ENCODE measurements at regions not wholly inside any gene's neighbourhood (a gene's known extent, or its start where the extent isn't known, plus 50 kb on each side); places are given as distances from the start of the nearest gene placed in this dataset.

DNA sequence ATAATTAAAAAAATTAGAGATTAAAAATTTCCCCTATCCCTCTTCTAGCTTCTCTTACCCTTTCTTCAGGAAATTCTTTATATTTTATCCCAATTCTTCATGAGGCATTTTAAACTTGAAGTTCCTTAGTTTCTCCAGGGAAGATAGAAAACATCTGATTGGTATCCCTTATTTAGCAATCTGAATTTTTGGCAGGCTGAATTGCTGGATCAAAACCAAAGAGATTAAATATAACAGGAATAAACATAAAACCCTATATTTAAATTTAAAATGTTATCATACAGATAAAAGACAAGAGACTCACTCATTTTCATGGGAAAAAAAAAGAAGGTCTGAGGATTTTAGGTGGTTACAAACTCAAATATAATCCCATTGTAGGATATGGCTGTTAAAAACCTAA, 204.2 kb downstream of the CHRM3 start:
- intact Hi-C loops (cut with micrococcal nuclease) = no loop called here

DNA sequence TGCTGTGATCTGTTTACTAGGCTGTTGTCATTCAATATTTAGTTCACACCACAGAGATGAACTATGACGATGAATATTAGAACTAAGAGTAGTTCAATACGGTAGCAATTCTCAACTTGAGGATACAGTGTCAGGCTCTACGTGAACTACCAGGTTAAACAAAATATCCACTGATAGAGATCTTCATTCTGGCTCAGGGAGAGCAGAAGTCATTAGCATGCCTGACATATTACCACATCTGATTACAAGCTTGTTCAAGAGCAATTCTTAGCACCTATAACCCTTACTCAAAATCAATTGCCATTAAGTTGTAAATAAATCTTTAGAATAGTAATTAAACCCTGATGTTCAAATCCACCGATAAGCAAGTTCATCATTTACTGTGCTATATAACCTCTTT, 207.2 kb downstream of the CHRM3 start:
- intact Hi-C loops (cut with micrococcal nuclease) = no loop called here

DNA sequence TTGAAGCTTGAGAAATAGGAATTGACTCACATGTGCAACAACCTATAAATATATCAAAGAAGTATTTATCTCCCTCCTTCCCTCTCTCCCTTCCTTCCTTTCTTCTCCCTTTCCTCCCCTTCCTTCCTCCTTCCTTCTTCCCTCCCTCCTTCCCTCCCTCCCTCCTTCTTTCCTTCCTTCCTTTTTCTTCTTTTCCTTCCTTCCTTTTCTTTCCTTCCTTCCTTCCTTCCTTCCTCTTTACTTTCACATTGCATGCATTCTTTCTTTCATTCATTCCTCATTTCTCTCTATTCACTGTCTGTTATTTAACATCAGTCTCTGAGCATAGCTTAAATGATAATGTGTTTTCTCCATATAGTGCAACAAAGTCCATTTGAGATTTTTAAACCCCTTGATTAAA, 214.2 kb downstream of the CHRM3 start:
- intact Hi-C loops (cut with micrococcal nuclease) = no loop called here

DNA sequence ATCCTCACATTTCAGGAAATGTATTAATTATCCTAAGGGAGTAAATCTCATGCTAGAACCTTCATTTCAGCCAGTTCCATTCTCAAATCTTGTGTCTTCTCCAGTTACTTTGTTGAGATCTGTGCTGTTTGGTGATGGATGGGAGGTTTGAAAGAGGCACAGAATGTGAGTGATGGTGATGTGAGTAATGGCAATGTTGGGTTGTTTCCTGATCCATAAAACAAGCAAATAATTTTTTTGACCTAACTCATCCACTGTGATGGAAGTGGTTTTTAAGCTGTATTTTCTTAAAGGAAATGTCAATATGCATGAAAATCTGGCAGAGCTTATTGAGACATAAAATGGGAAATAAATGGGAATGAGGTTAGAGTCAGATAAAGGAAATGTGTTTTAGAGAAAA, 214.7 kb downstream of the CHRM3 start:
- intact Hi-C loops (cut with micrococcal nuclease) = no loop called here

DNA sequence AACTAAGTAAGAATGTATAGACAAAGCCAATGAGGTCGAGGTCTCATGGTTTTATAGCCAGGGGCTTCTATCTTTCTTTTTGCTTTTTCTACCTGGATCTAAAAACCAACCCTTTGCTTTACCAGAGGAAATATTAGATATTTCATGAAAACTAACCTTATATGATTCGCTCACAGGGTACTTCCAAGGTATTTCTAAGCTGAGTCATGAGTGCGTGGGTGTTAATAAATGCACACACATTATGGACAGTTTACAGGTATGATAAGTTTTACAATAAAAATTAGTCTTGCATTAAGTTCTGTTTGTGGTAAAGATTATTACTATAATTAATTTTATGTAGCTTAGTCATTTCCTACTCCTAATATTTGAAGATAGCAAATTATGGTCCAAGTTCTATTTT, 217.2 kb downstream of the CHRM3 start:
- intact Hi-C loops (cut with micrococcal nuclease) = no loop called here

DNA sequence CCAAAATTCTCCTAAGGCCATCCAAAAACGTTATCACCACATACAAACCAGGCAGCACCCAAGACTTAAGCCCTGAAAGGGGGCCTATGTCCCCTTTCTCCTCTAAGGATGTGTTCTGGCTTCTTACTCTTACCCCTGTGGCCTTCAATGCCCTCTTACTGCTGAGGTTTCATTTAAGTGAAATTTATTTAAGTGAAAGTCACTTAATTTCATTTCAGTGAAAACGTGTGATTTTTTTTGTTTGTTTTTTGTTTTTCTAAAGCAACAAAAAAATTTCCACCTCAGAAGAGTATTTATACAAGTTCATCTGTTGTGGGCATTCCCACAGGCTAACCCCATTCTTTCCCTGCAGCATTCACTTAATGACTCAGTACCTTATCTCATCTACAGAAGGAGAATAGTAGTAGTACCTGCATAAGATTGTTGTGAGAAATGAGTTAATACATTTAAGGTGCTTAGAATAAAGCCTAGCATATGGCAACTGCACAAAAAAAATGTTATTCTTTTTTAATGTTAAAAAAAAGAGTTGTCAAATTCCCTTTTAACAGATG, 220.6 kb downstream of the CHRM3 start:
- intact Hi-C loops (cut with micrococcal nuclease) = no loop called here

DNA sequence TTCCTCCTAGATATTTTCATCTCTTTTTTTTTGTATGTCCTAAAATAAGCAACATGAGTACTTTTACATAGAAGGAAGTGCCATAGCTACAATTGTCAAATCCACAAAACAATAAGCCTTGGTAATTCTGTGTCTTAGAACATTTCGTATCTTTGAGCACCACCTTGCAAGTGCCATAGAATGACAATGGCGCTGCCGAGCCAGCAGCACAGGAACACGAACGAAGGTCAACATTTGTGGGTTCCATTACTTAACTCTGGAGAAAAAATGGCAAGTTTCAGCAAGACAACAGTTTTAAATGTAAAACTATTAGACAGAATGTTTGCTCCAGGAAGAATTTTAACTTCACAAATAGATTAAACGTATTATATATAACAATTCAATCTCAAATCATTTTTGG, 222.1 kb downstream of the CHRM3 start:
- intact Hi-C loops (cut with micrococcal nuclease) = no loop called here

DNA sequence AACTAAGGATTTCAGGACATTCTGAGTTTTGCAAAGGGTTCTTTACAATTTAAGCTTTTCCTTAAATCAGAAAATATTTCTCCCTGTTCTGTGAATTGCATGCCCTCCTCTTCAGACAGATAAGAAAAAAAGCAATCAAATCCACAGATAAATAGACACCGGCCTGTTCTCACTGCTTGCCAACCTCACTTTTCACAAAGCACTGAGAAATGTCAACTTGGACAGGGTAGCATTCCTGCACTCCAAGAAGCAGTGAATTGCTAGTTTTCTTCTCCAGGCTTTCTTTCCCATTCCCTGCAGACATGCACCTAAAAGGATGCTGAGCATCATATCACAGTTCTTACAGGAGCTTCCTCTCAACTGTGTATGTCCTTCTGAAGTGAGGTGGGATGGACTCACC, 226.0 kb downstream of the CHRM3 start:
- intact Hi-C loops (cut with micrococcal nuclease) = no loop called here

DNA sequence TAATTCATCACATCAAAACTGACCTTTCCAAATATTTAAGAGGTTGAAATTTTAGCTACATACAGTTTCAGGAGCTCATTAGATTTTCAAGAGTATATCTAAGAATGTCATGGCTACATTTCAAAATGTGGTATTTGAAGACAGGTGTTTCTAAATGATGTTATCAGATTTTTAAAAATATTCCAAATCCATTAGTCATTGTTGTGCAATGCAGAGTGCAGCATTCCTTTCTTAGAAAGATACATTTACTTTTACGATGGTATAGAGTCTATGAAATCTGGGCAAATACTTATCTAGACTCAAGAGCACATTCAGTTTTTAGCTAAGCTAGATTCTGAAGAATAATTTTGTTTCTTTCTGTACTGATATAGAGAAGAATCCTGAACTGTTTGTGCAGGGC, 230.3 kb downstream of the CHRM3 start:
- intact Hi-C loops (cut with micrococcal nuclease) = no loop called here

DNA sequence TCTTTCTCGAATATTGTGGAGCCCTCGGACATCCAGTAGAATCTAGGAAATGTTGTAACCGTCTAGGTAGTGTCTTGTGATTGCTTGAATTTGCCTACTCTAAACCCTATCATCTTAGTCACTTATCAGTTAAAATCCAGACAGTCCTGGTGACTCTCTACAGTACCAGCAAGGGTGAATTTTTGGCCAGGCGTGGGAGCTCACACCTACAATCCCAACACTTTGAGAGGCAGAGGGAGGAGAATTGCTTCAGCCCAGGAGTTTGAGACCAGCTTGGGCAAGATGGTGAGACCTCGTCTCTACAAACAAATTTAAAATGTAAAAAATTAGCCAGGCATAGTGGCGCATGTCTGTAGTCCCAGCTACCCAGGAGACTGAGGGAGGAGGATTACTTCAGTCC, 230.9 kb downstream of the CHRM3 start:
- intact Hi-C loops (cut with micrococcal nuclease) = no loop called here

DNA sequence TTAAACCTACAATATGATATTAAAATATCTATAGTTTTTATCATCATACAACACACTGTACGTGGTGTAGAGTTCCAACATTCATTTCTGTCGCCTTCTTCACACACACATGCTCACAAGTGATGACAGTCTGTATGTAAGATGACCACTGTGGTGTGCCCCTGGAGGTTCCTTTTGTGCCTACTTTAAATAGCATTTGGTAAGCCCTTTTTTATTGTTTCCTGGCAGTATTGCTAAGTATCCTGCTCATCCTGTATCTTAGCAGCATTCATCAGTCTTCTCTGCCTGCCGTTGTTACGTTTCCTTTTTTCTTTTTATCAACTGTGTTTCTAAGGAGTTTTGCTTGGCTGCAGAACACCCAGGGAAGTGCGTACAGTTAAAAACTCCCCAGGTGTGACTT, 231.4 kb downstream of the CHRM3 start:
- intact Hi-C loops (cut with micrococcal nuclease) = no loop called here

DNA sequence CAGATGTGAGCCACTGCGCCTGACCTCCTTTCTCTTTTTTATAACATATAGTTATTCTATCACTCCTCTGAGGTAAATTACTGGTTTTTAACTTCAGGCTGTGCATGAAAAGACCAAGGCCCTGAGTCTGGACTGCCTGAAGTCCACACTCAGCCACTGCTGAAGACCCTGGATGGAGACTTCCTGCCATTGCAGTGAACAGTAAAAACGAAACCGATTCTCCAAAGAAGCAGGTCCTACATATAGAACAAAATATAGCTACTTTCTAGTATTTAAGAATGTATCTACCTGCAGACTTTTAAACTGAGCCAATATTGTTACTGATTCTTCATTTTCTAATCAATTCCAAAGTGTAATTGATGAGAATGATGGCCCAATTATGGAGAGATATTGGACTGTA, 232.8 kb downstream of the CHRM3 start:
- intact Hi-C loops (cut with micrococcal nuclease) = no loop called here

DNA sequence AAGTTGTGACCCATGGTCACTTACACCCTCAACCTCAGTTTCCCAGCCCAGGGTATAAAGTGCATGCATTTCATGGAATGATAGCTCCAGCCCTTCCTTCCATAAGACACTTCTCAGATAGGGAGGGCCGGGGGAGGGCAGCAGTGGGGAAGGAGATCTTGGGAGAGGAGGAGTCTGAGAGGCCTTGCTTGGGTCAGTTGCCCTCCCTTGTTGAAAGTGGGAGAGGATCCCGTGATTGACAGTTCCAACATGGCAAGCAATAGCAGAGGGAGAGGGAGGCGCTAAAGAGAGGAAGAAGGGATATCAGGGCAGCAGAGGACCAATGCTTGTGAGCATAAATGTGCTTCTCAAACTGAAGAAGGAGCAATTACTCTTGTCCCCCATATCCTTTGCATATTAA, 244.4 kb downstream of the CHRM3 start:
- intact Hi-C loops (cut with micrococcal nuclease) = no loop called here

DNA sequence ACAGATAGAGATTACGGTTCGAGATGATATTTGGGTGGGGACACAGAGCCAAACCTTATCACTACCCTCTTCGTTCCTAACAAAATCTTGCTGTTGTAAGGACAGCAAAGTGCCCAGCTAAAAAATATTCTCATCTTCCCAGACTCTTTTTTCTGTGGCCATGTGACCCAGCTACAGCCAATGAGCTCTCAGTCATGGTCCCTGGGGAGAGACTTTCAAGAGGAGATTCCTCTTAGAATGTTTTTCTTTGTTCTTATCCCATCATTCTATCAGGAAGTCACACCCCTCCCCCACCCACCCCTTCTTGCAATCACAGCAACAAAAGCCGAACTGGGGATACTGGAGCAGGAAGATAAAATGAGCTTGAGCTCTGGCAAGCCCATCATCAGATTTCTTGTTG, 247.1 kb downstream of the CHRM3 start:
- intact Hi-C loops (cut with micrococcal nuclease) = no loop called here

DNA sequence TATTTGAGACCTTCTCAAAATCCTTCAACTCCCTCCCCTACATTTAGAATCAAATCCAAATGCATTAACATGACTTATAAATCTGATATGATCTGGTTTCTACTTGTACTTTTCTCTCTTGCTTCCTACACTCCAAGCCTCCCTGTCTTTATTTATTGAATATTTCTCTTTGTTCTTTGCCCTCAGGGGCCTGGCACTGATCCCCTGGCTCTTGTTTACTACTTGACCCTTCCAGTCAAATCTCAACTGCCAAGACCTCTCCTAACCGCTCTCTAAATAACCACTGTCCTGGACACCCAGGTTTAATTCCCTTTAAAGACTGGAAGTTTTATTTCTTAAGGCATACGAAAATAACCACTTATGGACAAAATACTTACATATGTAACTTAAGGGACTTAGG, 248.9 kb downstream of the CHRM3 start:
- intact Hi-C loops (cut with micrococcal nuclease) = no loop called here

DNA sequence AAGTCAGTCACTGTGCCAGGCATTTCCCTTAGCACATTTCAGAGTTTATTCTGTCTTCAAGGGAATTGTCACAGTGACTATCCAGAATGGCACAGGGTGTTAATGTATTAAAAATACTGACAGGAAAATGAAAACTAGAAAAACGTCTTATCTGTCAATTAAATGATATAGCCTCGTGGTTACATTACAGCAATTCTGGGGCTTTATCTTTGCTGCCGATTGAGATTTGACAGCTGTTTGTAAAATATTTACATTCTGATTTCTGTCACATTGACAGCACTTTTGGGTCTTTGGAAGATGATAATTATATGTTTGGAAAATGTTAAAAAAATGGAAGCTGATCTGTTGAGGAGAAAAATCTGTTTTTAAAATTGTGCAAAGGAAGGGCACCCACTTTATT, 250.0 kb downstream of the CHRM3 start:
- intact Hi-C loops (cut with micrococcal nuclease) = no loop called here

DNA sequence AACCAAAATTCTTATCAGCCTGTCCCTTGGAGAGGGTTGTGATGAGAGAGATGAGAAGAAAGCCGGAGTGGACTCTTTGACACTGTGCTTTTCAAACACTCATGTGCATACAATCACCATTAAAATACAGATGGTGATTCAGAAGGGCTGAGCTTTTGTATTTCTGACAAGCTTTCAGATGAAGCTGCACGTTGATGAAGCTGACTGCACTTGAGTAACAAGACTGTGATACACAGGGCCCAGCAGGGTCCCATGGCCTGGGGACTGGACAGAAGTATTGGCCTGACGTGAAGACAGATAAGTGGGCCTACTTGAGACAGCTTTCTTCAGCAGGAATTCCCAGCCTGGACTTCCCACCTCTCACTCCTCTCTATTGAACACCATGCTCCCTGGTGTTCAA, 258.2 kb downstream of the CHRM3 start:
- intact Hi-C loops (cut with micrococcal nuclease) = no loop called here

DNA sequence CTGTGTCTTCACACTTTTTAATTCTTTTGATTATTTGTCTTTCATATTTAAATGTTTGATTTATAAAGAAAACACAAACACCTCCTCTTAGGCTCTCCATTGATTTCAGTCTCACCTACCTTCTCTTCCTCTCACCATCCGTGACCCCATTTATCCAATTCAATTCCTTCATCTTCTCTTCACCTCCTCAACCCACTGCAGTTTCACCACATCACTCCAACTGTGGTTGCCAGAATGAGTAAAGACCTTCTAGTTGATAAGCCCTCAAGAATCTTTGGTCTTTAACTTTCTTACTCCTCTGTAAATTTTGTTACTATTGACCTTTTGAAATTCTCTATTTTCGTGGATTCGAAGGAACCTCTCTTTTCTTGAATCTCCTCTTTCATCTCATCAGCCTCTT, 260.7 kb downstream of the CHRM3 start:
- intact Hi-C loops (cut with micrococcal nuclease) = no loop called here

DNA sequence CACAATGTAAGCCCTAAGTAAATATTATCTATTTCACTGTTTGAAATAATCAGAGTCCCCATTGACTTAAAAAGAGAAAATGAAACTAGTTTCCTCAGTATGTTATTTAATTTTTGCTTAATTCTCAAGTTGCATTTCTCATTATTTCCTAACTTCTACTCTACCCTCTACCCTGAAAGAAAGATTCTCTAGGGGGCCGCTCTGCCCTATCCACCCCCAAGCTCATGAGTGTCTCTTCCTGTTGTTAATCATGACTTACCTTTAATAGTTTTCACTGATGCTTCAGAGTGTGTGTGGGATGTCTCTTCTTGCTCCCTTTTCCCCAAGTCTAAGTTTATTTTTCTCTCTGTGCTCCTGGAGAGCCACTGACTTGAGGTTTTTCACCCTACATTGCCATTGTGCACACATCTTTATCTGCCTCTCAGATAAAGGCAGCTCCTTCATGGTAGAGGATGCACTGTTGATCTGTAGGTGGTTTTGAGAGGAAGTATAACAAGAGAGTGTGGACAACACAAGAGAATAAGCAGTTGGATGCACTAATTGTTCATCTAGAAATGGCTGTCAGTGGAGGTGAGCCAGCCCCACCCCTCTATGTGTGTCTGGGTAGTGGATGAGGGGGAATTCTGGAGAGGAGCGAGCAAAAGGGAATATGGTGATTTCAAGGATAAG, 261.7 kb downstream of the CHRM3 start:
- intact Hi-C loops (cut with micrococcal nuclease) = no loop called here

DNA sequence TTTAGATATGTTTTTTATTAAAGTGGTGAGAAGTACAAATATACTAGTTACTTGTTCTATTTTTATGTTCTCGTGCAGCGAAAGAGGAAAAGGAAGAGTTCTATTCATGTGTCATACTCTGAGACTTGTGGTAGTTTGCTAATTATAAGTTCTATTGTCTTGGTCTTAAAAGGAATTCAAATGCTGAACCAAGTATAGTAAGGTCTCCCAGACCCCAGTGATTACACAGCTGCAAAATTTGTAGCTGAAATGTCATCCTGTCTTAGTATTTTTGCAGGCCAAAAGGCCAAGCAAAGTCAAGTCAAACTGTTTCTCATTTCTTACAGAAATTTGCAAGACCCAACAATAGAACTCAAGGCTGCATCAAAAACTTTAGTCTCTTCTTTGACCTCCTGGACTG, 268.7 kb downstream of the CHRM3 start:
- intact Hi-C loops (cut with micrococcal nuclease) = no loop called here

DNA sequence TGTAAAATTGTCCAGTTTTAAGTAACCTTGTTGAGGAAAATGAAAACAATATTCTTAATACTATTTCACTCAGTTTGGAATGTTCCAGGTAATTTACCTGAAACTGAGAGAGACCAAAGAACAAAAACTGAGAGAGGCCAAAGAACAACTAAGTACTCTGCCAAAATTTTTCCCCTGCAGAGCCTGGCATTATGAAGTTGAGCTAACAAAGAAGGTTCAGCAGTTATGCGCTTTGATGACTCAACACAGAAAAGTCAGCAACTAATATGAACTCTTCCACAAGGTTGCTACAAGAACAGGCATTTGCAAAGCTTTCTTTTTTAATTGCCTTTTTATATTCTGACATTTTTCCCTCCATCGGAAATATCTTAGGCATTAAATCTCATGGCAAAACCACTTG, 270.9 kb downstream of the CHRM3 start:
- intact Hi-C loops (cut with micrococcal nuclease) = no loop called here

DNA sequence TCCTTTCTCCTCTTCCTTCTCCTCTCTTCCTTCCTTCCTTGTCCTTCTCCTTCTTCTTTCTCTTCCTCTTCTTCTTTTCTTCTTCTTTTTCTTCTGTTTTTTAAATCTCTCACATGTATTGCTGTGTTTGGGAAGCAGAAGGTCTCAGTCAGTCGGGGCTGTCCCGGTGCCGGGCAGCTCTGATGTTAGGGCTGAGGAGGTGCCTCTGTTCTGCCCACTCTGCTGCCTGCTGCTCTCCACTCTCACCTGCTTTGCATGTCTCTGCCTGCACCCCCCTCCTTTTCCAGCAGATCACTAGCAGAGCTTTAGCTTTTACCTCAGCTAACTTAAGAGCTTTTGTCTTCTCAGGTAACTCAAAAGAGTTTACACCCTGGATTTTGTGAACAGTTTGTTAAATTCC, 276.6 kb downstream of the CHRM3 start:
- intact Hi-C loops (cut with micrococcal nuclease) = no loop called here

DNA sequence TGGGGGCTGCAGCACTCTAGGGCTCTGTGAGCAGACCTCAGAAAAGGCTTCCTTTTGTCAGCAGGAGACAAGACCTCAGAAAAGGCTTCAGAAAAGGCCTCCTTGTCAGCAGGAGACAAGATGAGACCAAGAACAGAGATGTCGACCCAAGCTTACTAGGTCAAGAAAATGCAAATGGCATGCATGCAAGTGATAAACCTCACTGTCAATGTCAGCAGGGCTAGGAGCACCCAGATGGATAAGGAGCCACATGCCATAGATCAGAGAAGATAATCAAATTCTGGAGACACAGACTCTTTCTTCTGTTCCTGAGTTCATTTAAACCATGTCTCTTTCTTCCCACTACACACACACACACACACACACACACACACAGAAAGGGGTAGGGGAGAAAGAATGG, 285.9 kb downstream of the CHRM3 start:
- intact Hi-C loops (cut with micrococcal nuclease) = no loop called here

DNA sequence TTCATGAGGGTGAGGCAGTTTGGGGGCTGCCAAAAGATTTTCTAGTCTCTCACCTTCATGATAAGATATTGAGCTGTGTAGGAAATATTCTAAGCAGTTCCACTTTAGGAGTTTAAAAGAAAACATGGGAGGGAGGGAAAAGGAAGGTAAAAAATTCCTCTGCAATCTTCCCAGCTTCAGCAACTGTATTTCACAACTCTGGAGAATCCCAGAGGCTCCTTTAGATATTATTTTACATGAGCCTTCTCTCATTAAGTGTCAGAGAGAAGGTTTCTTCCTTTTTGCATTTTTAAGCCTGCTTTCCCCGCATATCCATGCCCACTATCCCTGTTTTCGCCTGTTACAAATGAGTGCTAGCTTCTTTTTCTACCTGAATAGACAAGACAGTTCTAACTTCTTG, 289.4 kb downstream of the CHRM3 start:
- intact Hi-C loops (cut with micrococcal nuclease) = no loop called here
